ENCODE measurements at regions not wholly inside any gene's neighbourhood (a gene's known extent, or its start where the extent isn't known, plus 50 kb on each side); places are given as distances from the start of the nearest gene placed in this dataset.

DNA sequence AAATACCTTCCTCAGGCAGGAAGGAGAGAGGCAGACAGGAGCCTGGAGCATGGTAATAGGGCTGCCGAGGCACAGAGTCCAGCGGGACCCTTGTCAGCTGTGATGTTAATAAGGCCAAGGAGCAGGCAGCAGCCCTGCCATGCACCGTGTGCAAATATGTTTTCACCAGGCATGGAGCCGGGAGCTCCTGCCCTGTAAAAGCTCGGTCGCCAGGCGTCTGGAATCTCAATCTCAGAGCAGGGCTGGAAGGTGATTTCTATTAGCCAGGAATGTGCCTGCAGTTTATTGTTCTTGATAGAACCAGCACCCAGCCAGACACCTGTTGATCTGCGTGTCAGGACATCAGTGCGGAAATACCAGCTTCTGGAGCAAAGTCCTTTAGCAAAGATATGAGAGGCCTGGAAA is 469.8 kb downstream of the GLRX3 start:
- TF ChIP-seq, protein P1, sequence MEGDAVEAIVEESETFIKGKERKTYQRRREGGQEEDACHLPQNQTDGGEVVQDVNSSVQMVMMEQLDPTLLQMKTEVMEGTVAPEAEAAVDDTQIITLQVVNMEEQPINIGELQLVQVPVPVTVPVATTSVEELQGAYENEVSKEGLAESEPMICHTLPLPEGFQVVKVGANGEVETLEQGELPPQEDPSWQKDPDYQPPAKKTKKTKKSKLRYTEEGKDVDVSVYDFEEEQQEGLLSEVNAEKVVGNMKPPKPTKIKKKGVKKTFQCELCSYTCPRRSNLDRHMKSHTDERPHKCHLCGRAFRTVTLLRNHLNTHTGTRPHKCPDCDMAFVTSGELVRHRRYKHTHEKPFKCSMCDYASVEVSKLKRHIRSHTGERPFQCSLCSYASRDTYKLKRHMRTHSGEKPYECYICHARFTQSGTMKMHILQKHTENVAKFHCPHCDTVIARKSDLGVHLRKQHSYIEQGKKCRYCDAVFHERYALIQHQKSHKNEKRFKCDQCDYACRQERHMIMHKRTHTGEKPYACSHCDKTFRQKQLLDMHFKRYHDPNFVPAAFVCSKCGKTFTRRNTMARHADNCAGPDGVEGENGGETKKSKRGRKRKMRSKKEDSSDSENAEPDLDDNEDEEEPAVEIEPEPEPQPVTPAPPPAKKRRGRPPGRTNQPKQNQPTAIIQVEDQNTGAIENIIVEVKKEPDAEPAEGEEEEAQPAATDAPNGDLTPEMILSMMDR (IDR thresholded peaks at IDR 0.05): no peak
- TF ChIP-seq POLR2A (IDR thresholded peaks at IDR 0.05): no peak

Measured in Peyer's patch (tissue), 4 donors.